ENCODE measurements at regions not wholly inside any gene's neighbourhood (a gene's known extent, or its start where the extent isn't known, plus 50 kb on each side); places are given as distances from the start of the nearest gene placed in this dataset.

DNA sequence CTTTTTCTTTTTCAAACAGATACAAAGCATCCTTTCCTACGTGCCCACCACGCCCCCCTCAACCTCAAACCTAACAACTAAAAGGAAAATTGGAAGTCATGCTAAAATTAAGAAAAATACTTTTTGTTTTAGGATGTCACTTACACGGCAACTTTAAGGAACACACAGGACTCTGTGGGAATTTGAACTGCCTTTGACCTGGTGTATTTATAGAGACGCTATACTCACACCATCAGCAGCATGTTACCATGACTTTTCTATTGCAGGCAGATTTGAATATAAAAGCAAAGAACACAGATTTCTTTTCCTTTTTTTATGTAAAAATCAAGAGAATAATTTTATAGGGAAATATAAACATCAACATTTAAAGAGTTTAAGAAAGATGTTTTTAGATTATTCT is 198.2 kb downstream of the SIPA1L2 start:
- Histone ChIP-seq H3K4me1 (ENCODE audit: control insufficient read depth, extremely low read depth, insufficient read depth, low read length) (no peaks in the 10 kb centered on the region), H4K20me1 (replicated peaks; ENCODE audit: control insufficient read depth, extremely low read depth, insufficient read depth, low read length) (no peaks in the 10 kb centered on the region), H3K27ac (ENCODE audit: insufficient read depth, low read depth, low read length) (no peak overlapping the region), H3K79me2 (ENCODE audit: control insufficient read depth, insufficient read depth, low read length) (no peaks in the 10 kb centered on the region), H3K9ac (replicated peaks; ENCODE audit: extremely low read depth, insufficient read depth, low read length) (no peak overlapping the region), H3K4me3 (replicated peaks in 1 of 3; ENCODE audit: insufficient read depth in 1 of 3, low read depth in 1 of 3, low read length in 3 of 3) (no peak overlapping the region), H3K9me1 (replicated peaks; ENCODE audit: control insufficient read depth, extremely low read depth, insufficient read depth, low read length) (no peaks in the 10 kb centered on the region), H2AFZ (ENCODE audit: low read depth, low read length) (no peak overlapping the region), H3K36me3 (ENCODE audit: control insufficient read depth in 2 of 2, extremely low read depth in 1 of 2, insufficient read depth in 2 of 2, low read length in 2 of 2) (no peaks in the 10 kb centered on the region), H3K4me2 (ENCODE audit: insufficient read depth, low read length) (no peak overlapping the region), H3K27me3 (ENCODE audit: control insufficient read depth in 2 of 2, insufficient read depth in 2 of 2, low read length in 2 of 2) (no peaks in the 10 kb centered on the region), H3K9me3 (replicated peaks; ENCODE audit: control insufficient read depth, insufficient read depth, low read length) (no peaks in the 10 kb centered on the region)
- intact Hi-C loops (cut with micrococcal nuclease): no loop called here
- FAIRE-seq: no peak
- POLR2A ChIA-PET: no interaction called here
- dilution Hi-C loops (cut with MboI; ENCODE audit: extremely low pct_ligation_motif_present, low sequenced_read_pairs): no loop called here
- BruUV-seq (replicated peaks): no TSS peak
- DNase-seq (ENCODE audit: low read depth, low spot score): no peak
- TF ChIP-seq EZH2 (IDR thresholded peaks at IDR 0.05; ENCODE audit: borderline replicate concordance, low read depth, low read length, severe bottlenecking) (no peak), GATA2 (IDR thresholded peaks at IDR 0.05; ENCODE audit: insufficient read depth, insufficient read length, low read depth, low read length) (no peak), MYC (IDR thresholded peaks at IDR 0.05; ENCODE audit: low read depth, low read length) (no peak), POLR2AphosphoS5 (IDR thresholded peaks at IDR 0.05; ENCODE audit: insufficient read depth, low read depth, low read length) (no peak), POLR2A (IDR thresholded peaks at IDR 0.05; ENCODE audit: low read depth, low read length) (no peak), JUN (IDR thresholded peaks at IDR 0.05; ENCODE audit: borderline replicate concordance, insufficient read depth, insufficient read length, low read depth) (no peak), FOS (IDR thresholded peaks at IDR 0.05; ENCODE audit: borderline replicate concordance, insufficient read depth, low read length) (no peak)
- TF ChIP-seq, protein P1, sequence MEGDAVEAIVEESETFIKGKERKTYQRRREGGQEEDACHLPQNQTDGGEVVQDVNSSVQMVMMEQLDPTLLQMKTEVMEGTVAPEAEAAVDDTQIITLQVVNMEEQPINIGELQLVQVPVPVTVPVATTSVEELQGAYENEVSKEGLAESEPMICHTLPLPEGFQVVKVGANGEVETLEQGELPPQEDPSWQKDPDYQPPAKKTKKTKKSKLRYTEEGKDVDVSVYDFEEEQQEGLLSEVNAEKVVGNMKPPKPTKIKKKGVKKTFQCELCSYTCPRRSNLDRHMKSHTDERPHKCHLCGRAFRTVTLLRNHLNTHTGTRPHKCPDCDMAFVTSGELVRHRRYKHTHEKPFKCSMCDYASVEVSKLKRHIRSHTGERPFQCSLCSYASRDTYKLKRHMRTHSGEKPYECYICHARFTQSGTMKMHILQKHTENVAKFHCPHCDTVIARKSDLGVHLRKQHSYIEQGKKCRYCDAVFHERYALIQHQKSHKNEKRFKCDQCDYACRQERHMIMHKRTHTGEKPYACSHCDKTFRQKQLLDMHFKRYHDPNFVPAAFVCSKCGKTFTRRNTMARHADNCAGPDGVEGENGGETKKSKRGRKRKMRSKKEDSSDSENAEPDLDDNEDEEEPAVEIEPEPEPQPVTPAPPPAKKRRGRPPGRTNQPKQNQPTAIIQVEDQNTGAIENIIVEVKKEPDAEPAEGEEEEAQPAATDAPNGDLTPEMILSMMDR (IDR thresholded peaks at IDR 0.05; ENCODE audit: extremely low read depth in 1 of 2, insufficient read depth in 1 of 2, low read depth in 1 of 2, low read length in 2 of 2): no peak
- TF ChIP-seq, protein P2, sequence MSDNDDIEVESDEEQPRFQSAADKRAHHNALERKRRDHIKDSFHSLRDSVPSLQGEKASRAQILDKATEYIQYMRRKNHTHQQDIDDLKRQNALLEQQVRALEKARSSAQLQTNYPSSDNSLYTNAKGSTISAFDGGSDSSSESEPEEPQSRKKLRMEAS (IDR thresholded peaks at IDR 0.05; ENCODE audit: insufficient read depth, insufficient read length): no peak
- CTCF ChIA-PET: no interaction called here

Data from endothelial cell of umbilical vein (primary cell).